NCI-H1436 treated with DMSO at 0.1 percent for 48 hours (cell line): ENCODE measurements at regions not wholly inside any gene's neighbourhood (a gene's known extent, or its start where the extent isn't known, plus 50 kb on each side); places are given as distances from the start of the nearest gene placed in this dataset.
"Not testable (repeated sequence)": the region's sequence is repeated elsewhere in the genome, so short reads cannot be mapped to it uniquely, and the experiment has no call there.

Source experiments
- DNase-seq: peaks from one replicate; lab custom pipeline; 2025; lab: John Stamatoyannopoulos, UW

DNA sequence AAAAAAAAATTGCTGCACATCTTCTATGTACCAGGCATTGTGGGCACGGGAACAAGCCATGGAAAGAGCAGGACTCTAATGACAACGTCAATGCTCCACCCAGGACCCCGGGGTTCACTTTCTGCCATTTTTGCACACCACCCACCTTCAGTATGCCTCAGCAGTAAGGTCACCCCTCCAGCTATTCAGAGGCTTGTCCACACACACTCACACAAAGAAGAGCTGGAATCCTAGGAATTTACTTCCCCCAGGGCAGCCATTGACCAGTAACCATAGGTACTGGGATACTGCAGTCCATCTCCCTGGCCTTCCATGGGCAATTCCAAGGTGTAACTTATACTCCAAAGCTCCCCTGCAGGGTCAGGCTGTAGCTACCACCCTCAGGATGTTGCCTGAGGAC lies 170.8 kb downstream of the SUCLG1 start:
- no peak for DNase-seq

DNA sequence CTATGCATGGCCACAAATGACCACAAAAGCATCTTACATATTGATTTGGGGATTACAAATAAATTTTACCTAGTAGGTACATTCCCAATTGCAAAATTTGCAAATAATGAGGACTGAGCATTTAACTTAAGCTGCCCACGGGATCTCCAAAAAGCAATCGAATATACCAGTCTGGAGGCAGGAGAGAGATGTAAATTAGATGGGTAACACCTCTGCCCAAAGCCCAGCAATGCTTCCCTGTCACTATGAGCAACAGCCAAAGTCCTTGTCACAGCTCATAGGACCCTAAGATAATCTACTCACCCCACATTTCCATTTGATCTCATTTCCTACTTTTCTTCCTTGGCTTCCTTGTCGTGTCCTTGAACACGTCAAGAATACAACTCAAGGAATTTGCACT lies 172.2 kb downstream of the SUCLG1 start:
- no peak for DNase-seq

DNA sequence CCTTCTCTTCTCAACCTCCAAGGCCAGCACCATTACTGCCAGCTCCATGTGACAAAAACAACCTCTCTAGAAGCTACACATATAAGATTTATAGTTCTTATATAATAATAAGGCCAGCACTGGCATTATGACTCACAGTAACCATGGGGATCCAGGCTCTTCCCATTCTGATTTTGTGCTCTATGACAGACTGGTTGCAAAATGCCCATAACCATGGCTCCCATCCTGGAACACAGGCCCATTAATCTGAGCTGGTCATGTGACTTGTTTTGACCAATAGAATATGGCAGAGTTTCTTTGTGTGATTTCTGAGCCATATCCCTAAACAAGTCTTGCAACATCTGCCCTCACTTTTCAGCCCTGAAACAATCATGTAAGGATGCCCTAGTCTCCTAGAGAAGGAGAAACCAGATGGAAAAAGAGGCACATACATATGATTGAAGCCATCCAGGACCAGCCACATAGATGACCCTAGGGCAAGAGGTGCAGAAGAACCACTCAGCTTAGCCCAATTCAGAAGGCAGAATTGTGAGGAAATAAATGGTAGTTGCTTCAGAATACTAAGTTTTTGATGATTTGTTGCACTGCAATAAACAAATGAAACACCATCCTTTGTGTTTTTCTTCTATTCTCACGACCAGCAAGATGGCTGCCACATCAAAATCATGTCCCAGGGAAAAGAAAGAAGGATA lies 173.9 kb downstream of the SUCLG1 start:
- no peak for DNase-seq

DNA sequence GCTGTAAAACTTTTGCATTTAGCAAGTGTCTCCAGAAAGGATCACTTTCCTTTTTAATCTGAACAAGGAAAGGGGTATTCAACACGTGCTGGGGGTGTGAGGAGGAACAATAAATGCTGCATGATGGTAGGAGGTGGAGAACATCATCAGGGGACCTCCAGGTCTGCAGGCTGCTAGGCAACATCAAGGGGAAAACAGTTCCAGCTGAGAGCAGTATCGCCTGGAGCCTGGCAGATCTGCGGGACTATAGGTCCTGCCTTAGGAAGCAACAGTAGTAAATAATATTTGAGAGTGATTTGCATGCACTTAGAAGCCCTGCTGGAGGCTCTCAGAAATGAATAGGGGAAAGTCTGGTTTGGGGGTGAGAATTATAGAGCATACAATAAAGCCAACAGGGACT lies 175.6 kb downstream of the SUCLG1 start:
- DNase-seq: no peak

DNA sequence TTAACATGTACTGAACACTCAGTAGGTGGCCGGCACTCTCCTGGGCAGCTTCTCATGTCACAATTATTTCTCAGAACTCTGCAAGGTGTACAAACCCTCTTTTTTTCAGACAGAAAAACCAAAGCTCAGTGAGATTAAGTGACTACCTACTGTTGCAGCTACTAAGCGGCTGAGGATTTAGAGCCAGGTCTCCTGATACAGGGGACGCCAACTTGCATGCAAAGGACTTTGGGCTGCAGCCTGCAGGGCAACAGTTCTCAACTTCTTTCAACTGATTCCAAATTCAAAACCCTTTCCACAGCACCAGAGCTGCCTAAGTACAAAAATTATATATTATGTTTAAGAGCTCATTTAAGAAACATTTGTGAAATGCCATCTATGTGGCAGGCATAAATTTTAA lies 177.6 kb downstream of the SUCLG1 start:
- no peak for DNase-seq

DNA sequence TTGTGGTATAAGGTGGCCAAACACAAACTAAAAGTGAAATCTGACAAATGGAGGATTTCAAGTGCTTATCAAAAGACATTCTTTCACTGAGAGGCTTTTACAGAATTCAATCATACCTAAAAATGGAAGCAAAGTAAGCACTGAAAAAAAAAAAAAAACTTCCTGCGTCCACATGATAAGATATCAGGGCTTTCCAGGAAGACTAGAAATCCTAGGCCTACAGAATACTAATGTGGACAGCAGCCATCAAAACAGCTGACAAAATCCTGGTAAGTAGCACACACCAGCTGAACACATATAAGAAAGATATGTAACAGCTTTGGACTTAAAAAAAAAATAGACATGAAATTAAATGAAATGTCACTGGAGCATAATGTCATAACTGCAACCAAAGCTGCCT lies 178.2 kb downstream of the SUCLG1 start:
- DNase-seq: no peak

DNA sequence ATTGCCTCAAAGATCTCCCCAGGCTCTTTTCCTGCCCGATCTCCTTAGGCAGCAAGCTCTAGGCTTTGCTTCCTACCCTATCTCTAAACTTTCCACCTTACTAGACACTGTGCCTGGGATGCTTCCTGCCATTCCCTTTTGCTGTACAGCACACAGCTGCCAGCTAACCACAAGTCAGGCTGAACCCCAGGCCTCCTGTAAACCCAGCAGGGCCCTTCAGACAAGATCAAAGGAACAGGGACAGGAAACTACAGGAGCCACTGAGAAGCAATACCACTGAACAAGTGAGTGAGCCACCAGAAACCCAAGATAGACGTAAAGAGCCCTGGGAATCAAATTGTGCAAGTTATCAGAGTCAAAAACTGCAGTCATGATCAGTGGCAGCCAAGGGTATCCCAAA lies 180.7 kb downstream of the SUCLG1 start:
- DNase-seq: no peak

DNA sequence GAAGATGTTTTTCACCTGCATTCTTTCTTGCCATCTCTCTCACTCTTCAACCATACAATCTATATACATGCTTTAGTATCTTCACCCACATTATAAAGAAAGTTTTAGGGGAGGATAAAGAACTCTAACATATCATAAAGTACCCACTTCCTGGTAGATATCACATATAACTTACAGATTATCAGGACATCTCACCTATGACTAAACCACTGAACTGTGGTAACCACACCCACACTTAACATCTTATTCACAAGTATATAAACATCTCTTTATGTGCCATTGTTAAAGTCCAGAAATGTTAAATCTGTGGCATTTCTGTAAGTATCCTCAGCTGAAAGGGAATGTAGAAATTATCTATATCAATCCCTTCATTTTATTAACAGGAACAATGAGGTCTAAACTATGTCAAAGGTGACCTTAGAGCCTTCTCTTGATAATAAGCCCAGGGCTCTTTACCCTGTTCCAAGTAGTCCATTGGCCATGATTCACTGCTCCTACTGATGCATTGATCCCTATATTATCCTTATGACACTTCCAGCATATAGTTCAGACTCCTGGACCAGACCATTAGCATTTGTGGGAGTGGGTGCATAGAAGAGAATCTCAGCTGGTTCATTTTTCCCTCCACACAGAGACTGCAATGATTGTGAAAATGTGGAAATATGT lies 182.4 kb downstream of the SUCLG1 start:
- no peak for DNase-seq

DNA sequence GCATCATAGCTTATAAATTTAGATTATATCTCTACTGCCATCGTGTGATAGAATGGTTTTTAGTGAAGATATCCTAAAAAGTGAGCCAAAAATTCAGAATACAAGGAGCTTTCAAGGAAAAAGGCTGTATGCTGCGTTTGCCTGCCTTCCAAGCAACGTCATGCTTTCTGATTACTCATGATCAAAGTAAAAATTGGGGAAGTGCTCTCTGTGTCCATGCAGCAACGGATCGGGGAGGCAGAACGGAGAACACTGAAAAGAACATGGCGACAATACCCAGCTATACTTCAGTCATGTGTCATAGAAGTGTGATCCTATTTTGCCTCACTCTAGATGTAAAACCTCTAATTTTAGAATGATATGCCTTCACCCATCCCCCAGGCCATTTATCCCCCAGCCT lies 185.7 kb downstream of the SUCLG1 start:
- no peak for DNase-seq

DNA sequence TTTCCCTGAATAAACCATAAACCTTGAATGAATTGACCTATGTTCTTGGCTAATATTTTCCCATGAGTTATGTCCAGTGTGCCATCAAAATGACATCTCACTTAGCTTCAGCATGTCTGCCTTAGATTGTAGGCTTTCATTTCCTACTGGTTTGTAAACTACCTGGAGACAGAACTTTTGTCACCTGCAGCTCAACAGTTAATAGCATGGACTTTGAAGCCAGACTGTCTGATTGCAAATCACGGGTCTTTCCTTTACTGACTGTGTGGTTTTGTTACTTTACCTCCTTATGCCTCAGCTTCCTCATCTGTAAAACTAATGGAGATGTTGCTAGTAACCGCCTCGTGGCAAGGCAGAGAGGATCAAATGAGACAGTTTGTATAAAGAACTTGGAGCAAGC lies 187.1 kb downstream of the SUCLG1 start:
- no peak for DNase-seq

DNA sequence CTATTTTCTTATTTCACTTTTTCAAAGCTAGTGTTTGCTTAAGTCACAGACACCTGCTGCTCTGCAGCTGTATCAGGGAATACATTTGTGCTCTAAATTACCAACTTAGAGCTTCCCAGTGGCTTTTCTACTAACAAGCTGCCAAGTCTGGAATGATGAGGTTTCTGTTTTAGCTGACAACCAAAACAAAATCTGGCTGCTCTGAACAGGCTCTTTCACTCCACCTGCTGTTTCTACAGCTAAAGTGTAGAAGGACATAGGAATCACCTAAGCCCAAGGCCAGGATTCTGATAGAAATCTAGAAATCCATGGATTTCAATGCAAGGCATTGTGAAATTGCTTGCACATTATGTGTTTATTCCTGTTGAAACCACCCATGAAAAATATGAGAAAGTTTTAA lies 201.2 kb downstream of the SUCLG1 start:
- no peak for DNase-seq

DNA sequence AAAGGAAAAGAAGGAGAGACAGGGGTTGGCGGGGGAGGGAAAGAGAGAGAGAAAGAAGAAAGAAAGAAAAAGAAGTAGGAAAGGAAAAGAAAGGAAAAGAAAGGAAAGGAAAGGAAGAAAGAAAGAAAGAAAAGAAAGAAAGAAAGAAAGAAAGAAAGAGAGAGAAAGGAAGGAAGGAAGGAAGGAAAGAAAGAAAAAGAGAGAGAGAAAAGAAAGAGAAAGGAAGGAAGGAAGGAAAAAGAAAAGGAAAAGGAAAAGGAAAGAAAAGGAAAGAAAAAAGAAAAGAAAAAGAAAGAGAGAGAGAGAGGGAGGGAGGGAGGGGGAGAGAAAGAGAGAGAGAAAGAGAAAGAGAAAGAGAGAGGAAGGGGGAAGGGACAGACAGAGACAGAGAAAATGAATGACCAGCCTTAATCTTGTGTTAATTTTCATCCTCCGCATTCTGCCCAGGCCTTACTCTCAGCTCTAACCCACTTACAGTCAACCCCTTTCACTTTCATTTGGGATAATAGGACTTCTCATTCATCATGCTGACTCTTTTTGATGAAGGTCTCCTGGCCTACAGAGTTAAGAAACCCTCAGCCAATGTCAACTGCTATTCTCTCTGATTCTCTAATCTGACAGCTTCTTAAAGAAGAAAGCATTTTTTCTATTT lies 207.3 kb downstream of the SUCLG1 start:
- no peak for DNase-seq

DNA sequence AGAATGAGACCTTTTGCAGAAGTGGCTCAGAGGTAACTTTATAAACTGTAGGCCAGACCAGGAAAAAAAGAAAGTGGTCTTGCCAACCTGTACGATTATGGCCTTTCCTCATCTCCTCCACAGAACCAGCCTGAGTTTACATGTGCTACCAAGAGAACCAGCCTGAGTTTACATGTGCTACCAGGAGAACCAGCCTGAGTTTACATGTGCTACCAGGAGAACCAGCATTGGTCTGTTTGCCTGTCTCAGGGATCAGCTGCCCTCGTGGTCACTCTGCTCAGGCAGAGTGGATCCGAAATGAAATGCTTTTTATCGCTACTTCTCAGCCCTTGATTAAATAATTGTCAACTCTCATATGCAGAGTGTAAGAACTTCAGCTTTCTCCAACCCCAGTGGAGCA lies 209.9 kb downstream of the SUCLG1 start:
- no peak for DNase-seq

DNA sequence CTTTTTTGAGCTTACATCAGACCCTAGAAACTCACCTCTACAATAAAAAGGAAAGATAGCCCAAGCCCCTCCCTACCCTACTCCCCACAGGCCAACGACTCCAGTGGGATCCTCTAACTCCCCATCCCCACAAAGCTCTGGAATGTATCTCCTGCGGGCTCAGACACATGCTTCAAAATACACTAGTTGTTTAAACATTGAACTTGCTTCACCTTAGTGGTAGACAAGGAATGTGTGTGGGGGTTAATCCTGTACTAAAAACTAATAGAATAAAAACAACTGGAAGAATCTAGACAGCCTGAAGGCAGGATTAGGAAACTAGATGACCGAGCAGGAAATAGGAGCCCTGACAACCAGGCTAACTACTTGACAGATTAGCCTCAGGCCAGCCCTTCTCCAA lies 211.5 kb downstream of the SUCLG1 start:
- DNase-seq: no peak

DNA sequence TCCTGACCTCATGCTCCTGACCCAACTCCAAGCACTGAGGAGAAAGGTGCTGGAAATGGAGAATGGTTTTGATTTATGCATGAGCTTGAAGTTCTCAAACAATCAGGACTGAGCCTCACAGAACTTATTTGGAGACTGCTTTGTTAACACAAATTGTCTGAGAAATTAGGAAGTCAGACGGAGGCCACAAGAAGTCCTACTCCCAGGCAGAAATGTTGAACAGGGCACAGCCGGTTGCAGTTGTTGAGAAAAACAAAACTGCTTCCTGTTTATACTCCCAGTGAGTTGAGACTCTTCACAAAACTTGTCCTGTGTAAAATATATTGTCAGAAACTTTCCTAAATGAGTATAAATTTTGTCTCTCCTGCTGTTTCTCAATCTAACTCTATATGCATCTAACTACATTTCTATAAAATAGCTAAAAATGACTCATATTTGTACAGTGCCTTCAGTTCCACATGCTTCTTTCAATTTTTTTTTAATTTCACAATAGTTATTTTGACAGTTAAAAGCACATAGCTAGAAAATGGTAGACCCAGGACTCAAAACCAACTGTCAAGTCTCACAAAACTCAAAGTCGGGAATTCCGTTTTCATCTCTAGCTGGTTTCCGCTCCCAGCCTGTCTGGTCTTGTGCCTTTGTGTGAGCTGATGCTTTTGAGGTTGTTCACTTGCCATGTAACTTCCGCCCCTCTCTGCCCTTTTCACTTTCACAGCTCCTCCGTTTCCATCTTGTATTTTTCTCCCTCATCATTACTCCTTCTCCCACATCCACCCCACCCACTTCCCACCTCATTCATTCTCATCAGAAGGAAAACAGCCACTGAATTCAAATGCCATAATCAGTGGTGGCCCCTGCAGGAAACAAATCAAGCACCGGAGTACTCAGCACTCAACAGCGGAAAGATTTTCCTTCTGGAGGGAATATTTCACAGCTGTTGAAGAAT lies 215.0 kb downstream of the SUCLG1 start:
- DNase-seq: no peak

DNA sequence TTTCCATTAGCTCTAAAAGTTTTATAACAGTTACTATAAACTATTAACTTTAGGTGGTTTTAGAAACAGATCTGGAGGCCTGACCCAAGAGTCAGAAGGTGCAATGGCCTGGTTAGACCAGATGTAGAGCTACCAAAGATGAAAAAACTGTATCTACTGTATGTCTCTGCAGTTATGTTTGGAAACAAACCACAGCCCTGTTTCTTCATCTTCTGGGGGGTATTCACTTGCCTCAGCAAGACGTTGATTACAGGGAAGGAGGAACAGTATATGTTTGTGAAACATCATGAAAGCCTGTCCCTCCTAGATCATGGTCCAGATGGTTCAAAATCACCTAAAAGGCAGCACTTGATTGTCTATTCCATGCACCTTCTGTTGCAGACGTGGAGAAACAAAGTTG lies 220.2 kb downstream of the SUCLG1 start:
- no peak for DNase-seq

DNA sequence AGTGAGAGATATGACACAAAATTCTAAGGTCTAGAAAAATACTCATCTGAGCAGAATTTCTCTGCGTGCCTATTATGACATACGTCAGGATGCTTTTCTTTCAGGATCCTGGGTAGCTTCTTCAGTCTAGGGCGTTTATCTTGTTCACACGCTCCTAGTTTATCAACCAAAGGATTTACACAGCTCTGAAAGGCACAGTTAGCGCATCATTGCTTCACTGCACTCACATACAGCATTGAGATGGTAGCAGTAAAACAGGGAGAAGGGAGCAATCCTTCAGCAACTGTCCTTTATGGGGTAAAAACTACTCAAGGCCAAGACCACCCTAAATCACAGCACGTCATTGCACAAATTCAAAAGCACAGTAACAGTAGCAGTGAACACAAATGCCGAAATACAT lies 222.8 kb downstream of the SUCLG1 start:
- no peak for DNase-seq

DNA sequence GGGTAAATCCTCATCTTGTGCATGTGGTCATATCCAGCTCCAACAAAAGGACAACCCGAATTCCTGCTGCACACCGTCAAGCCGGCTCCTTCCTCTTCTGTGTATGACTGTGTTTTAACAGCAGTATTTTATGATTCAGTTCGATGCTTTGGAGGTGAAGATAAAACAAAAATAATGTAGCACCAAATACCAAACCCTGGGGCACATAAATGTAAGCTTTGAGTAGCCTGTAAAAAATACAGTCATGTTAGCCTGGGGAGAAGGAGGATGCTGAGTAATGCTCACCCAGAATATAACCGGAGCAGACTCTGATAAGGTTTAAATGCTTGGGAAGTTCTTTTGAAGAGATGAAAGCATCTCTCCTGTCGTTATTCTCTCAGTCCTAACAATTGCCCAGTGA lies 225.0 kb downstream of the SUCLG1 start:
- DNase-seq: no peak

DNA sequence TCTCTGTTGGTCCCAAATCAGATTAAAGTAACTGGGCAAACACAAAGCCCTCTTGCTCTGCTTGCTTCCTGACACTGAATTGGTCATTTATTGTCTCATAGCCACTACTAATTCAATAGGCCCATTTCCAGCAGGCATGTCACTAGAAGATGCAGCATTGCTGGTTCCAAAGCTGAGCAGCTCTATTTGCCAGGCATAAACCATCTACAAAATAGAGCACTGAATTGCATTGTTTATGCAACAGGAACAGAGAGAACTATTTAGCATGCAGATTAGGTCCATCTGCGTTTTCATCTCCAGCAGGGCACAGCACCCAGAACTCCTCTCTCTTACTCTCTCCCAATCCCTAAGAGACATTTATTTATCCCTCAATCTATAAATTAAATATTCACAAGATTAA lies 227.6 kb downstream of the SUCLG1 start:
- DNase-seq: no peak

DNA sequence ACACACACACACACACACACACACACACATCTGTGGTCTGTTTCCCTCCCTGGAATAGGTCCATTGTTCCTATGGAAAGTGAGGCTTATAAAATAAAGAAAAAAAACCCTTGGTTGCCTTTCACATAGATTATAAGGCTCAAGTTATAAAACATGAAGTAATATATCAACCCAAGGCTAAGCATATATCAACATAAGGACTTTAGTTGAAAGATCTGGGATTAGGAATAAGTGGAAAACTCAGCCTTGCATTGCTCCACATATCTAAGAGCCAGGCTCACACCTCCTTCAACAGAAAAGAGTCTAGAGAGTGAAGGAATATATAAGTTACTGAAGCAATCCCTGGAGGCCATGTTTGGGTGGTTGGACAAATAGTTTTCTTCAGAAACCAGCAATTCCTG lies 235.0 kb downstream of the SUCLG1 start:
- DNase-seq: no peak

DNA sequence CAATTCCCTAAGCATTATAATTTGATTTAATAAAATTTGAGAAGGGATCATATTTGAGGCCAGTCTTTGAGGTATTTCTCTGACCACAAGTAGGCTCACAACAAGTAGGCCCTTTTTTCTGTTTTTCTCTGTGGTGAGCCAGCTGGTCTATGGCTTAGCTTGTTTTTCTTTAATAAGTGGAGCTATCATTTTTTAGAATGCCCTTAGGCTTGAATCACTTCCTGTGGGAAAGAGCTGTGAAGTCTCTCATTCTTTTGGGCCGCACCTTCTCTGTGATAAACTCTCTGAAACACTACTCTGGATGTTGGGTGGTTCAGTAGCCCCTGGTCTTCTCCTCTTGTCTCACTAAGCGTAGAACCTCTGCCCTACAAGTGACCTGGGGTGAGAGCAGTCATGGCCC lies 235.9 kb downstream of the SUCLG1 start:
- DNase-seq: no peak

DNA sequence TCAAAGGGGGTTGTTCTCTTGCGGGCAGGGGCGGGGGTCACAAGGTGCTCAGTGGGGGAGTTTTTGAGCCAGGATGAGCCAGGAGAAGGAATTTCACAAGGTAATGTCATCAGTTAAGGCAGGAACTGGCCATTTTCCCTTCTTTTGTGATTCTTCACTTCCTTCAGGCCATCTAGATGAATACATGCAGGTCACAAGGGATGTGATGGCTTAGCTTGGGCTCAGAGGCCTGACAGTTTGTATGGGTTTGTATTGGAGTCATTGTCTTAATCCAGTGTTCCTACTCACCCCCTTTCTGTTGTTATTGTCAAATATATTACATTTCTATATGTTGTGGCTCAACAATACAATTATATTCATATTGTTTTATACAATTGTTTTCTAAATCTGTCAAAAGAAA lies 238.0 kb downstream of the SUCLG1 start:
- DNase-seq: not testable (repeated sequence)

DNA sequence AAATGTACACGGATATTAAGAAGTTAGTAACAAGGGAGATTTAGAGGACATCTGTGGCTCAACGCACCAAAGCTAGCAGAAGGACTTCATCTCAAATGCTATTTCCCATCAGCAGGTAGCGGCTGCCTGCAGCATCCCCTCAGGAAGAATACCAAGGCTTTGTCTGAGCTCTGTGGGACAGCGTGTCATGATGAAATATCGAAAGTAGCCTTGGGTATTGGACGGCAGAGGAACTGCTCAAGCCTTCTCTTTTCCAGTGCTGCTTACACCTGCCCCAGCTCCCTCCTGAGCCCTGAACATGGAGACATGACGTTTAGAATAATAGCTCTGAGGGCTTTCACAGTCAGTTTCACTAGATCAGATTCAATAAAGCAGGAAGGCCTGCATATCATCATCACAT lies 241.6 kb downstream of the SUCLG1 start:
- no peak for DNase-seq
